Stomach (tissue), 8 donors: ENCODE measurements at regions not wholly inside any gene's neighbourhood (a gene's known extent, or its start where the extent isn't known, plus 50 kb on each side); places are given as distances from the start of the nearest gene placed in this dataset.
A peak's percentile ranks its signal among the peaks of the same experiment; 100 is the strongest.

ENCODE experiments used
- DNase-seq, 2 donors: peaks; one replicate each; pipeline versions ENCODE4 v3.0.0 to v3.0.0-alpha.2; 2013 to 2019
- H3K27ac ChIP-seq, 5 donors: fragments of 200-600 bp in 4 of 5; sonication (generic) in 4 of 5; one replicate each; pipeline ENCODE4 v1.5.1; 2013 to 2019; ENCODE audit warnings: mild to moderate bottlenecking in 1 of 5, moderate library complexity in 1 of 5
- H3K27me3 ChIP-seq, 3 donors: fragments of 200-600 bp; sonication (generic); one replicate each; pipeline ENCODE4 v1.5.1; 2017 to 2019; ENCODE audit warnings: mixed run types in 1 of 3
- H3K36me3 ChIP-seq, 4 donors: fragments of 200-600 bp; sonication (generic); 1 replicate in 3 of 4; 2 replicates in 1 of 4; pipeline ENCODE4 v1.5.1; 2016 to 2019
- H3K4me1 ChIP-seq, 4 donors: fragments of 200-600 bp; sonication (generic); one replicate each; pipeline ENCODE4 v1.5.1; 2016 to 2019
- H3K4me3 ChIP-seq, 4 donors: fragments of 200-600 bp; sonication (generic) in 3 of 4; one replicate each; pipeline ENCODE4 v1.5.1; 2016 to 2019; ENCODE audit warnings: mild to moderate bottlenecking in 1 of 4
- H3K9me3 ChIP-seq, 4 donors: fragments of 200-600 bp; sonication (generic); one replicate each; pipeline ENCODE4 v1.5.1; 2016 to 2019
- EP300 ChIP-seq: sonication (generic); formaldehyde crosslinking; IDR thresholded peaks from one replicate; pipeline ENCODE4 v1.6.1; 2017; ENCODE audit warnings: antibody characterized with exemption
- POLR2A ChIP-seq, 4 donors: fragments of 450-650 bp; IDR thresholded peaks; one replicate each; pipeline ENCODE4 v1.6.1; 2016; ENCODE audit warnings: antibody characterized with exemption in 4 of 4, control low read depth in 2 of 4, mild to moderate bottlenecking in 1 of 4, moderate library complexity in 1 of 4
- POLR2AphosphoS5 ChIP-seq, 3 donors: sonication (generic); formaldehyde crosslinking; IDR thresholded peaks; one replicate each; pipeline ENCODE4 v1.6.1; 2016; ENCODE audit warnings: antibody characterized with exemption in 3 of 3
- WGBS, 5 donors: extraction: QIAGEN DNeasy Blood & Tissue Kit in 3 of 5; methylation state at CpG; one replicate each; pipeline versions ENCODE4 v1.1.5 to v1.1.7; 2013 to 2018; 5-methylcytosine and 5-hydroxymethylcytosine counted together
- intact Hi-C: fragments of 100-400 bp; cut with DNase I; formaldehyde crosslinking; loops from one replicate; pipeline ENCODE4 v1.15.1; 2023; ENCODE audit warnings: low total_unique reads
- TF ChIP-seq, protein P1 (sequence below), 7 experiments: fragments of 450-650 bp in 4 of 7; fragments of 200-600 bp in 3 of 7; sonication (generic) in 3 of 7; IDR thresholded peaks; one replicate each; pipeline ENCODE4 v1.5.1; 2016 to 2019; ENCODE audit warnings: antibody characterized with exemption in 7 of 7, control low read depth in 2 of 7, mild to moderate bottlenecking in 1 of 7
- donor health status: healthy with polysubstance abuse.
- donor health status: Bipolar disorder and iron deficiency.
- donor health status: healthy.

- Histone ChIP-seq H3K4me1 (no peaks in the 10 kb centered on the region), H3K4me3 (no peak overlapping the region), H3K27ac (no peak overlapping the region), H3K9me3 (no peaks in the 10 kb centered on the region), H3K27me3 (no peaks in the 10 kb centered on the region), H3K36me3 (no peaks in the 10 kb centered on the region)
- DNase-seq, result no peak
- intact Hi-C loops, result no loop called here
- TF ChIP-seq POLR2A (IDR thresholded peaks at IDR 0.05) (no peak), EP300 (no peak), POLR2AphosphoS5 (IDR thresholded peaks at IDR 0.05) (no peak)
- TF ChIP-seq, protein P1, sequence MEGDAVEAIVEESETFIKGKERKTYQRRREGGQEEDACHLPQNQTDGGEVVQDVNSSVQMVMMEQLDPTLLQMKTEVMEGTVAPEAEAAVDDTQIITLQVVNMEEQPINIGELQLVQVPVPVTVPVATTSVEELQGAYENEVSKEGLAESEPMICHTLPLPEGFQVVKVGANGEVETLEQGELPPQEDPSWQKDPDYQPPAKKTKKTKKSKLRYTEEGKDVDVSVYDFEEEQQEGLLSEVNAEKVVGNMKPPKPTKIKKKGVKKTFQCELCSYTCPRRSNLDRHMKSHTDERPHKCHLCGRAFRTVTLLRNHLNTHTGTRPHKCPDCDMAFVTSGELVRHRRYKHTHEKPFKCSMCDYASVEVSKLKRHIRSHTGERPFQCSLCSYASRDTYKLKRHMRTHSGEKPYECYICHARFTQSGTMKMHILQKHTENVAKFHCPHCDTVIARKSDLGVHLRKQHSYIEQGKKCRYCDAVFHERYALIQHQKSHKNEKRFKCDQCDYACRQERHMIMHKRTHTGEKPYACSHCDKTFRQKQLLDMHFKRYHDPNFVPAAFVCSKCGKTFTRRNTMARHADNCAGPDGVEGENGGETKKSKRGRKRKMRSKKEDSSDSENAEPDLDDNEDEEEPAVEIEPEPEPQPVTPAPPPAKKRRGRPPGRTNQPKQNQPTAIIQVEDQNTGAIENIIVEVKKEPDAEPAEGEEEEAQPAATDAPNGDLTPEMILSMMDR (IDR thresholded peaks at IDR 0.05), result no peak
- 54 to 78% (median 65%) methylated on average over 1 of the region's 1 CpG for WGBS, 5 donors
Measured at GRCh38 chr14:58702441-58703160, 64.8 kb downstream of the DACT1 start.

DNA sequence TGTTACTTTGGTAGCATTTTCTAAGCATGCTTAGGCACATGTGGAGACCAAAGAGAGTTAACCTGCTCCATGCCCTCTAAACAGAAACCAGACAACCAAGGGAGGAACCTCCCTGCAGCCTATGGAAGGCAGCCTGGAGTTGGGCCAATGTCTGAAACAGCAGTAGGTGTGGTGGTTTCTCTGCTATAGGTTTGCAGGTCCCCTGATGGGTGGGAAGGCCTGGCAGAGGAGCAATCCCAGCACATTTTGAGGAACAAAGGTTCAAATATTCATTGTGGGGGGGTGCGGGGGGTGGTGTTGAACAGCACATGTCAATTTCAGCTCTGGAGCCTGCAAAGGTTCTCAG, 65.4 kb downstream of the DACT1 start:
- Histone ChIP-seq H3K27me3 (no peaks in the 10 kb centered on the region), H3K27ac (no peak overlapping the region), H3K36me3 (no peaks in the 10 kb centered on the region), H3K9me3 (no peaks in the 10 kb centered on the region), H3K4me3 (no peak overlapping the region), H3K4me1 (no peaks in the 10 kb centered on the region)
- TF ChIP-seq POLR2AphosphoS5 (IDR thresholded peaks at IDR 0.05) (no peak), POLR2A (IDR thresholded peaks at IDR 0.05) (no peak), EP300 (no peak)
- TF ChIP-seq, protein P1 (IDR thresholded peaks at IDR 0.05), result no peak
- 82 to 95% (median 83%) methylated on average over 1 of the region's 1 CpG for WGBS, 5 donors
- peak in 1 of 2 donors; percentile 30 for DNase-seq
- intact Hi-C loops, result no loop called here

DNA sequence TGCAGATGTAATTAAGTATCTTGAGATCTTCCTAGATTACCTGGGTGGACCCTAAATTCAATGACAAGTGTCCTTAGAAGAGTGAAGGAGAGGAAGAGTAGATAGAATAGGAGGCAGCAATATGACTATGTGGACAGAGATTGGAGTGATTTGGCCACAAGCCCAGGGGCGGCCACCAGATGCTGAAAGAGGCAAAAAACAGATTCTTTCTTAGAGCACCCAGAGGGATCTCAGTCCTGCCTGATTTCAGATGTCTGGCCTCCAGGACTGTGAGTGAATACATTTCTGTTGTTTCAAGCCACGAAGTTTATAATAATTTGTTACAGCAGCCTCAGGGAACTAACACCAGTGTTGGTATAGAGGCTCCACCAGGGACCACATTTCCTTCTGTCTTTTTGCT, 67.3 kb downstream of the DACT1 start:
- 73 to 88% (median 78%) methylated on average over 2 of the region's 2 CpGs for WGBS, 5 donors

DNA sequence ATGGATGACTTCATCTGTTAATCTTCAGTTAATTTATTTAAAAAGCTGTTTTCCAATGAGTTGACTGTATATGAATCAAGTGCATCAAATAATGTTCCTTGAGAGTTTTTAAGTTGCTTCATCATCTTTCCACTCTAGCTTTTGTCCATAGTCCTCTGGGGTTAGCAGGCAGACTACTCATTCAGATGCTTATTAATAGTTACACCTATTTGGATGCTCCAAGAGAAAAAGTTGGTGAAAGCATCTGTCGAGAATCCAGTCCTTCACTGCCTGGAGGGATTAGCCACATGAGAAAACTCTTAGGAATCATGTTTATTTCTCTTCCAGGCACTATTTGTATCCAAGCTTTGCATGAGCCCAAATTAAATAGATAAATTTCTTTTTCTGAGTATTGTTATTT, 70.2 kb downstream of the DACT1 start:
- no peak for TF ChIP-seq POLR2AphosphoS5 (IDR thresholded peaks at IDR 0.05)
- TF ChIP-seq, protein P1 (IDR thresholded peaks at IDR 0.05), result no peak
- TF ChIP-seq EP300, result no peak
- no peak for TF ChIP-seq POLR2A (IDR thresholded peaks at IDR 0.05)
- no peak for DNase-seq
- no peaks in the 10 kb centered on the region for H3K9me3 ChIP-seq
- WGBS, 5 donors, result 59 to 83% (median 68%) methylated on average over 1 of the region's 1 CpG
- no peak overlapping the region for H3K4me3 ChIP-seq
- intact Hi-C loops, result no loop called here
- no peaks in the 10 kb centered on the region for H3K27me3 ChIP-seq
- H3K4me1 ChIP-seq, result no peaks in the 10 kb centered on the region
- H3K36me3 ChIP-seq, result no peaks in the 10 kb centered on the region
- no peak overlapping the region for H3K27ac ChIP-seq

More for the DNA sequence above, 67.3 kb downstream of the DACT1 start:
- H3K27ac ChIP-seq, result no peak overlapping the region
- H3K4me1 ChIP-seq, result no peaks in the 10 kb centered on the region
- DNase-seq, result no peak
- no peaks in the 10 kb centered on the region for H3K9me3 ChIP-seq
- H3K36me3 ChIP-seq, result no peaks in the 10 kb centered on the region
- intact Hi-C loops, result no loop called here
- H3K27me3 ChIP-seq, result no peaks in the 10 kb centered on the region
- H3K4me3 ChIP-seq, result no peak overlapping the region
- TF ChIP-seq POLR2A (IDR thresholded peaks at IDR 0.05) (no peak), POLR2AphosphoS5 (IDR thresholded peaks at IDR 0.05) (no peak), EP300 (no peak)
- TF ChIP-seq, protein P1 (IDR thresholded peaks at IDR 0.05), result no peak
